ENCODE measurements at regions not wholly inside any gene's neighbourhood (a gene's known extent, or its start where the extent isn't known, plus 50 kb on each side); places are given as distances from the start of the nearest gene placed in this dataset.

DNA sequence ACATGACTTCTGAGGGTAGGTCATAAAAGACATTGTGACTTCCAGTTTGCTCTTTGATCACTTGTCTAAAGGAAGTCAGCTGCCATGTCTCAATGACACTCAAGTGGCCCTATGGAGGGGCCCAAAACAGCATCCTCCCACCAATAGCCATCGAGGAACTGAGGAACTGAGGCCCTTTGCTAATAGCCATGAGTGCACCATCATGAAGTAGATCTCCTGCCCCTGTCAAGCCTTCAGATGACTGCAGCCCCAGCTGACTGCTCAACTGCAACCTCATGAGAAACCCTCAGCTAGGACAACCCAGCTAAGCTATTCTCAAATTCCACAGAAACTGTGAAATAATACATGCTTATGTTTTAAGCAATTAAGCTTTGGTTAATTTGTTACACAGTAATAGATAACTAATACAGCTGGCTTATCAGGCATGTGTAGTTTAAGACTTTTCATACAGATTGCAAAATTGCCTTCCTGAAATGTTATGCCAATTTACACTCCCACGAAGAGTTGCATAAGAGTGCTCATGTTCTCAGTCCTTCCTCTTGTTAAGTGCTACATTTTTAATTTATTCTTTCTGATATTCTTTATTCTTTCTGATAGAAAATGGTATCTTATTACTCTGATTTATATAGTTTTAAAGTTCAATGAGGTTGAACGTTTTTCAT is 105.6 kb upstream of the NDUFV2 start:
- TF ChIP-seq TOX (CRISPR knock-in tag; IDR thresholded peaks at IDR 0.05; ENCODE audit: borderline replicate concordance) (no peak), ZNF70 (CRISPR knock-in tag; IDR thresholded peaks at IDR 0.05) (no peak), GLIS3 (CRISPR knock-in tag; IDR thresholded peaks at IDR 0.05) (no peak), TCF4 (CRISPR knock-in tag; IDR thresholded peaks at IDR 0.05; ENCODE audit: borderline replicate concordance) (no peak), ZFP30 (CRISPR knock-in tag; IDR thresholded peaks at IDR 0.05) (no peak), ZNF8 (CRISPR knock-in tag; IDR thresholded peaks at IDR 0.05) (no peak), OSR1 (CRISPR knock-in tag; IDR thresholded peaks at IDR 0.05) (no peak), ISL1 (CRISPR knock-in tag; IDR thresholded peaks at IDR 0.05) (no peak), ESRRG (CRISPR knock-in tag; IDR thresholded peaks at IDR 0.05) (no peak), PPARA (CRISPR knock-in tag; IDR thresholded peaks at IDR 0.05; ENCODE audit: borderline replicate concordance) (no peak), ARNTL (CRISPR knock-in tag; IDR thresholded peaks at IDR 0.05; ENCODE audit: borderline replicate concordance, low read depth) (no peak), SNAI2 (CRISPR knock-in tag; IDR thresholded peaks at IDR 0.05) (no peak)
- TF ChIP-seq, protein P1, sequence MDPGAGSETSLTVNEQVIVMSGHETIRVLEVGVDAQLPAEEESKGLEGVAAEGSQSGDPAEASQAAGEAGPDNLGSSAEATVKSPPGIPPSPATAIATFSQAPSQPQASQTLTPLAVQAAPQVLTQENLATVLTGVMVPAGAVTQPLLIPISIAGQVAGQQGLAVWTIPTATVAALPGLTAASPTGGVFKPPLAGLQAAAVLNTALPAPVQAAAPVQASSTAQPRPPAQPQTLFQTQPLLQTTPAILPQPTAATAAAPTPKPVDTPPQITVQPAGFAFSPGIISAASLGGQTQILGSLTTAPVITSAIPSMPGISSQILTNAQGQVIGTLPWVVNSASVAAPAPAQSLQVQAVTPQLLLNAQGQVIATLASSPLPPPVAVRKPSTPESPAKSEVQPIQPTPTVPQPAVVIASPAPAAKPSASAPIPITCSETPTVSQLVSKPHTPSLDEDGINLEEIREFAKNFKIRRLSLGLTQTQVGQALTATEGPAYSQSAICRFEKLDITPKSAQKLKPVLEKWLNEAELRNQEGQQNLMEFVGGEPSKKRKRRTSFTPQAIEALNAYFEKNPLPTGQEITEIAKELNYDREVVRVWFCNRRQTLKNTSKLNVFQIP (CRISPR knock-in tag; IDR thresholded peaks at IDR 0.05; ENCODE audit: borderline replicate concordance, low read depth): no peak
- TF ChIP-seq, protein P2, sequence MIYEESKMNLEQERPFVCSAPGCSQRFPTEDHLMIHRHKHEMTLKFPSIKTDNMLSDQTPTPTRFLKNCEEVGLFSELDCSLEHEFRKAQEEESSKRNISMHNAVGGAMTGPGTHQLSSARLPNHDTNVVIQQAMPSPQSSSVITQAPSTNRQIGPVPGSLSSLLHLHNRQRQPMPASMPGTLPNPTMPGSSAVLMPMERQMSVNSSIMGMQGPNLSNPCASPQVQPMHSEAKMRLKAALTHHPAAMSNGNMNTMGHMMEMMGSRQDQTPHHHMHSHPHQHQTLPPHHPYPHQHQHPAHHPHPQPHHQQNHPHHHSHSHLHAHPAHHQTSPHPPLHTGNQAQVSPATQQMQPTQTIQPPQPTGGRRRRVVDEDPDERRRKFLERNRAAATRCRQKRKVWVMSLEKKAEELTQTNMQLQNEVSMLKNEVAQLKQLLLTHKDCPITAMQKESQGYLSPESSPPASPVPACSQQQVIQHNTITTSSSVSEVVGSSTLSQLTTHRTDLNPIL (CRISPR knock-in tag; IDR thresholded peaks at IDR 0.05; ENCODE audit: low read depth): no peak
- no peak for ATAC-seq

DNA sequence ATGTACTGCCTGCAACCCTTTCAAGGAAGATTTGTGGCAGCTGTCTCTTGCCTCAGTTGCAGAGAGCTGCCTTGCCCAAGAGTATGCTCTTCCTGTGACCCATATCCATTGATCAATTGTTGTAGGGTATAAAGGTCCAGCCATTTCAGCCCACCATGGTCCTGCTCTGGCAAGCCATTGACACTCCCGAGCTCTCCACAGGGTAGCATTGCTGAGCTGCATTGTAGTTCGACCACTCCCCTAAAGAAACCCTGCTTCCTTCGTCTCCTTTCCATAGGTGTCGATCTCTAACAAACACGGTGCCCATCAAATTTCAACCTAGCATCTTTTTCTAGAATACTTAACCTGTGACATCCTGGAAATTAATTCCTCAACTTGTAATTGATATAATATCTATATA is 104.9 kb upstream of the NDUFV2 start:
- no peak for ATAC-seq

DNA sequence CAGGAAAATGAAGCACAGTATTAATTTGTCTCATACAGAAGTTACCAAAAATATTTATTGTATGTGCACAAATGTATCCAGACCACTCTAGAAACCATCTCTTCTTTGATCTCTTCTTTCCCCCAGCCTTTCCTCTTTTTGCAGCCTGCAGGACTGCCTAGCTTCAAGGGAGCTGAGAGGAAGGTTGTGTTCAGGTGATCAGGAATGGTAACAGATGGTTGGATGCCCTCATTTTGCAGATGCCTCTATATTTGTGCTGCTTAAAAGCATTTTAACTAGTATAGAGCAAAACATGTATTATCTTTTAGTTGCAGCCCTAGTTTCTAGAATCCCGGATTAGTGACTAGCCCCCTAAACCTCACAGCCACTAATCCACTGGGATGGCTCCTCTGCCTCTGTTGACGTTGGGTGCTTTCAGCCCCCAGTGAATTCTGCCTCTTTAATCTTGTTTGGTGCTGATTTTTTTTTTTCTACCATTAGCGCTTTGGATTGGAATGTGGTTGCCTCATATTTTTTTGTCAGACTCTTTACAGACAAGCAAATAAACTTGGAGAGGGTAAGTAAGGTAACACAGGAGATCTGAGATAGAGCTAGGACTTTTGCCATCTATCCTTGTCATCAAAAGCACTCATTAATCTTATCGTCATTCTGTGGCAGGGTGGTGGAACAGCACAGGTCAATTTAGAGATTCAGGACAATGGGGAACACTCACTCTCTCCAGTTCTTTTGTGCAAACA is 103.8 kb upstream of the NDUFV2 start:
- ATAC-seq: peak; percentile 61
- TF ChIP-seq, protein P1 (CRISPR knock-in tag; IDR thresholded peaks at IDR 0.05; ENCODE audit: borderline replicate concordance, low read depth): no peak
- TF ChIP-seq ZC3H10 (CRISPR knock-in tag; IDR thresholded peaks at IDR 0.05) (no peak), PATZ1 (CRISPR knock-in tag; IDR thresholded peaks at IDR 0.05; ENCODE audit: borderline replicate concordance) (no peak), CSDC2 (CRISPR knock-in tag; IDR thresholded peaks at IDR 0.05) (no peak), GLIS3 (CRISPR knock-in tag; IDR thresholded peaks at IDR 0.05) (no peak), CSRNP3 (CRISPR knock-in tag; IDR thresholded peaks at IDR 0.05) (no peak), RARB (CRISPR knock-in tag; IDR thresholded peaks at IDR 0.05) (no peak), BACH2 (CRISPR knock-in tag; IDR thresholded peaks at IDR 0.05; ENCODE audit: borderline replicate concordance) (no peak)

More for the DNA sequence above, 104.9 kb upstream of the NDUFV2 start:
- TF ChIP-seq BACH2 (CRISPR knock-in tag; IDR thresholded peaks at IDR 0.05; ENCODE audit: borderline replicate concordance) (no peak), ISL1 (CRISPR knock-in tag; IDR thresholded peaks at IDR 0.05) (no peak), CSRNP3 (CRISPR knock-in tag; IDR thresholded peaks at IDR 0.05) (no peak), ARNTL (CRISPR knock-in tag; IDR thresholded peaks at IDR 0.05; ENCODE audit: borderline replicate concordance, low read depth) (no peak), ZNF565 (CRISPR knock-in tag; conservative IDR thresholded peaks at IDR 0.05; ENCODE audit: low read depth) (no peak), ZFP30 (CRISPR knock-in tag; IDR thresholded peaks at IDR 0.05) (no peak), ESRRG (CRISPR knock-in tag; IDR thresholded peaks at IDR 0.05) (no peak), PPARA (CRISPR knock-in tag; IDR thresholded peaks at IDR 0.05; ENCODE audit: borderline replicate concordance) (no peak)
- TF ChIP-seq, protein P2 (CRISPR knock-in tag; IDR thresholded peaks at IDR 0.05; ENCODE audit: low read depth): no peak

All from SK-N-SH treated with all-trans-retinoic acid at 6 μM for 48 hours (cell line).